K562 (cell line): ENCODE measurements at regions not wholly inside any gene's neighbourhood (a gene's known extent, or its start where the extent isn't known, plus 50 kb on each side); places are given as distances from the start of the nearest gene placed in this dataset.

Source experiments
- ATAC-seq: fragments of 200-7000 bp; cut with Tn5 transposase; 3 replicates; pipeline ENCODE4 v1.9.1; 2020; ENCODE audit warnings: moderate library complexity
- BruUV-seq: library from RNA; stranded (reverse); fragments of 400-500 nt; replicated peaks from 2 replicates; lab custom pipeline; 2021; lab: Mats Ljungman, UMichigan
- CTCF ChIA-PET: fragments of 300-600 bp; formaldehyde crosslinking; extraction: SDS; loops from one replicate; lab custom pipeline; 2021; ENCODE audit warnings: low intra/inter-chr PET ratio; lab: Yijun Ruan, JAX
- POLR2A ChIA-PET: fragments of 300-600, 350-650 bp; sonication (Branson Sonifier 250); formaldehyde crosslinking; extraction: SDS; loops from one replicate; lab custom pipeline; 2021; ENCODE audit warnings: antibody characterized with exemption, inconsistent platforms; lab: Yijun Ruan, JAX
- DNase-seq, 4 experiments: peaks; one replicate each; pipeline versions ENCODE4 v3.0.0 to v3.0.0-alpha.2; 2011 to 2018; ENCODE audit warnings: low spot score in 3 of 4, mixed read lengths in 3 of 4; ENCODE audit errors: extremely low read depth in 1 of 4
- FAIRE-seq: peaks from 2 replicates; lab custom pipeline; 2011; peaks lifted over from hg19 to GRCh38; lab: Jason Lieb, UNC
- H2AFZ ChIP-seq: 2 replicates; pipeline ENCODE4 v1.6.0; 2011; ENCODE audit warnings: low read depth, low read length, control low read depth, inconsistent platforms
- H3K27ac ChIP-seq: fragments of 200-600 bp; 3 replicates; pipeline ENCODE4 v1.8.0; 2011; ENCODE audit warnings: low read depth, mild to moderate bottlenecking, control low read depth, inconsistent platforms, low read length, moderate library complexity, mixed read lengths; ENCODE audit errors: extremely low read depth
- H3K27me3 ChIP-seq, 2 experiments: fragments of 300-600 bp in 1 of 2; 2 replicates in 1 of 2; 3 replicates in 1 of 2; pipeline versions ENCODE4 v1.6.0 to v1.8.0; 2011; ENCODE audit warnings: inconsistent platforms in 2 of 2, low read length in 2 of 2, mild to moderate bottlenecking in 1 of 2, mixed read lengths in 1 of 2, moderate library complexity in 1 of 2; ENCODE audit not compliant: control insufficient read depth in 2 of 2, insufficient read depth in 2 of 2
- H3K36me3 ChIP-seq: fragments of 300-600 bp; 3 replicates; pipeline ENCODE4 v1.8.0; 2011; ENCODE audit warnings: mild to moderate bottlenecking, low read length, inconsistent platforms; ENCODE audit not compliant: control insufficient read depth, insufficient read depth
- H3K4me1 ChIP-seq, 2 experiments: fragments of 200-600 bp in 1 of 2; replicated peaks in 1 of 2; 2 replicates in 1 of 2; 3 replicates in 1 of 2; pipeline versions ENCODE4 v1.5.1 to v1.8.0; 2011; ENCODE audit warnings: inconsistent platforms in 2 of 2, low read length in 2 of 2, mild to moderate bottlenecking in 1 of 2, mixed read lengths in 1 of 2, moderate library complexity in 1 of 2; ENCODE audit not compliant: control insufficient read depth in 2 of 2, insufficient read depth in 2 of 2
- H3K4me2 ChIP-seq: 2 replicates; pipeline ENCODE4 v1.6.1; 2011; ENCODE audit warnings: low read length, control low read depth, inconsistent platforms, mixed read lengths; ENCODE audit not compliant: insufficient read depth
- H3K4me3 ChIP-seq: fragments of 200-600 bp; sonication (generic), shearing (Covaris generic); 2 replicates; pipeline ENCODE4 v1.5.1; 2016; ENCODE audit warnings: control low read depth, inconsistent platforms
- H3K79me2 ChIP-seq: fragments of 200-600 bp; 3 replicates; pipeline ENCODE4 v1.8.0; 2011; ENCODE audit warnings: low read length, inconsistent platforms; ENCODE audit not compliant: control insufficient read depth, insufficient read depth
- H3K9ac ChIP-seq, 2 experiments: 2 replicates each; pipeline versions ENCODE4 v1.6.0 to v1.6.1; 2011; ENCODE audit warnings: low read depth in 2 of 2, low read length in 2 of 2, control low read depth in 1 of 2, inconsistent platforms in 1 of 2, mild to moderate bottlenecking in 1 of 2, mixed read lengths in 1 of 2; ENCODE audit not compliant: insufficient read depth in 1 of 2
- H3K9me1 ChIP-seq: one replicate; pipeline ENCODE4 v1.6.0; 2011; ENCODE audit warnings: inconsistent platforms, mild to moderate bottlenecking, low read length, moderate library complexity; ENCODE audit not compliant: control insufficient read depth, insufficient read depth
- H3K9me3 ChIP-seq: replicated peaks from 2 replicates; pipeline ENCODE4 v1.5.1; 2011; ENCODE audit warnings: low read depth, low read length, inconsistent platforms; ENCODE audit not compliant: control insufficient read depth, insufficient read depth
- H4K20me1 ChIP-seq: replicated peaks from 2 replicates; pipeline ENCODE4 v1.6.1; 2011; ENCODE audit warnings: low read length, inconsistent platforms, mixed read lengths; ENCODE audit not compliant: control insufficient read depth, insufficient read depth
- GTF3C2 ChIP-seq: IDR thresholded peaks from 3 replicates; pipeline ENCODE4 v1.6.1; 2011; ENCODE audit warnings: borderline replicate concordance, mild to moderate bottlenecking, moderate library complexity; ENCODE audit not compliant: insufficient read length; ENCODE audit errors: extremely low read depth
- HLTF ChIP-seq: fragments of 450-650 bp; IDR thresholded peaks from 2 replicates; pipeline ENCODE4 v1.6.1; 2016
- NFXL1 ChIP-seq: fragments of 450-650 bp; formaldehyde crosslinking; IDR thresholded peaks from 2 replicates; pipeline ENCODE4 v1.4.0; 2021; ENCODE audit warnings: mild to moderate bottlenecking
- SMAD2 ChIP-seq: fragments of 150-350 bp; IDR thresholded peaks from 2 replicates; pipeline ENCODE4 v1.6.1; 2014; ENCODE audit warnings: low read depth, mild to moderate bottlenecking, low read length
- SREBF2 ChIP-seq: sonication (generic); formaldehyde crosslinking; IDR thresholded peaks from 2 replicates; pipeline ENCODE4 v1.4.0; 2020; ENCODE audit warnings: mild to moderate bottlenecking, missing genetic modification reagents
- TGIF2 ChIP-seq: sonication (generic); formaldehyde crosslinking; IDR thresholded peaks from 2 replicates; pipeline ENCODE4 v1.8.1; 2022; ENCODE audit warnings: mild to moderate bottlenecking, missing genetic modification reagents, moderate library complexity
- XRCC4 ChIP-seq: IDR thresholded peaks from one replicate; pipeline ENCODE4 v1.6.1; 2011; ENCODE audit not compliant: insufficient read depth, insufficient read length; ENCODE audit errors: extremely low read depth
- ZNF586 ChIP-seq: fragments of 450-650 bp; formaldehyde crosslinking; conservative IDR thresholded peaks from 2 replicates; pipeline ENCODE4 v1.4.0; 2020; ENCODE audit warnings: mild to moderate bottlenecking, moderate library complexity
- WGBS: fragments of 100-300 bp; shearing (Covaris generic); methylation state at CpG from one replicate; pipeline ENCODE4 v1.1.6; 2016; ENCODE audit warnings: low coverage, mixed read lengths; ENCODE audit not compliant: insufficient coverage; ENCODE audit errors: missing lambda C conversion rate; 5-methylcytosine and 5-hydroxymethylcytosine counted together
- in situ Hi-C: fragments of 300-500 bp; cut with MboI; formaldehyde crosslinking; loops from 4 replicates; pipeline ENCODE4 v1.15.0; 2018; ENCODE audit warnings: inconsistent platforms, mixed read lengths
- intact Hi-C: fragments of 100-400 bp; cut with micrococcal nuclease; formaldehyde crosslinking; loops from 2 replicates; pipeline ENCODE4 v1.14.2; 2022
- TF ChIP-seq, protein P1 (sequence below), 2 experiments: fragments of 450-650 bp; IDR thresholded peaks; 2 replicates each; pipeline ENCODE4 v1.6.1; 2016; ENCODE audit warnings: mild to moderate bottlenecking in 2 of 2, borderline replicate concordance in 1 of 2, low read depth in 1 of 2, moderate library complexity in 1 of 2
- TF ChIP-seq, protein P2 (sequence below), 2 experiments: fragments of 450-650 bp; IDR thresholded peaks; 2 replicates each; pipeline ENCODE4 v1.6.1; 2016

GRCh38 chr12:30859226-30859625, 67.3 kb upstream of the TSPAN11 start:
- Histone ChIP-seq H3K9me1 (no peaks in the 10 kb centered on the region), H3K27ac (no peak overlapping the region), H3K79me2 (no peaks in the 10 kb centered on the region), H3K4me3 (no peak overlapping the region), H3K9me3 (no peaks in the 10 kb centered on the region), H4K20me1 (no peaks in the 10 kb centered on the region), H3K9ac (no peak overlapping the region), H3K36me3 (no peaks in the 10 kb centered on the region), H3K4me2 (no peak overlapping the region), H2AFZ (no peak overlapping the region), H3K4me1 (no peaks in the 10 kb centered on the region), H3K27me3 (peaks cover 9 to 18% of the 10 kb centered on the region in 2 experiments; a peak in 4 of 5 replicates)
- intact Hi-C loops: no loop called here
- WGBS: 0% methylated on average over 2 of the region's 2 CpGs
- no peak for FAIRE-seq
- ChIA-PET POLR2A (no interaction called here), CTCF (no interaction called here)
- DNase-seq: no peak
- in situ Hi-C loops: no loop called here
- BruUV-seq: no TSS peak
- no peak for ATAC-seq
- no peak for TF ChIP-seq HLTF
- no peak for TF ChIP-seq SREBF2 (CRISPR knock-in tag)
- TF ChIP-seq SMAD2: no peak
- TF ChIP-seq, protein P1, sequence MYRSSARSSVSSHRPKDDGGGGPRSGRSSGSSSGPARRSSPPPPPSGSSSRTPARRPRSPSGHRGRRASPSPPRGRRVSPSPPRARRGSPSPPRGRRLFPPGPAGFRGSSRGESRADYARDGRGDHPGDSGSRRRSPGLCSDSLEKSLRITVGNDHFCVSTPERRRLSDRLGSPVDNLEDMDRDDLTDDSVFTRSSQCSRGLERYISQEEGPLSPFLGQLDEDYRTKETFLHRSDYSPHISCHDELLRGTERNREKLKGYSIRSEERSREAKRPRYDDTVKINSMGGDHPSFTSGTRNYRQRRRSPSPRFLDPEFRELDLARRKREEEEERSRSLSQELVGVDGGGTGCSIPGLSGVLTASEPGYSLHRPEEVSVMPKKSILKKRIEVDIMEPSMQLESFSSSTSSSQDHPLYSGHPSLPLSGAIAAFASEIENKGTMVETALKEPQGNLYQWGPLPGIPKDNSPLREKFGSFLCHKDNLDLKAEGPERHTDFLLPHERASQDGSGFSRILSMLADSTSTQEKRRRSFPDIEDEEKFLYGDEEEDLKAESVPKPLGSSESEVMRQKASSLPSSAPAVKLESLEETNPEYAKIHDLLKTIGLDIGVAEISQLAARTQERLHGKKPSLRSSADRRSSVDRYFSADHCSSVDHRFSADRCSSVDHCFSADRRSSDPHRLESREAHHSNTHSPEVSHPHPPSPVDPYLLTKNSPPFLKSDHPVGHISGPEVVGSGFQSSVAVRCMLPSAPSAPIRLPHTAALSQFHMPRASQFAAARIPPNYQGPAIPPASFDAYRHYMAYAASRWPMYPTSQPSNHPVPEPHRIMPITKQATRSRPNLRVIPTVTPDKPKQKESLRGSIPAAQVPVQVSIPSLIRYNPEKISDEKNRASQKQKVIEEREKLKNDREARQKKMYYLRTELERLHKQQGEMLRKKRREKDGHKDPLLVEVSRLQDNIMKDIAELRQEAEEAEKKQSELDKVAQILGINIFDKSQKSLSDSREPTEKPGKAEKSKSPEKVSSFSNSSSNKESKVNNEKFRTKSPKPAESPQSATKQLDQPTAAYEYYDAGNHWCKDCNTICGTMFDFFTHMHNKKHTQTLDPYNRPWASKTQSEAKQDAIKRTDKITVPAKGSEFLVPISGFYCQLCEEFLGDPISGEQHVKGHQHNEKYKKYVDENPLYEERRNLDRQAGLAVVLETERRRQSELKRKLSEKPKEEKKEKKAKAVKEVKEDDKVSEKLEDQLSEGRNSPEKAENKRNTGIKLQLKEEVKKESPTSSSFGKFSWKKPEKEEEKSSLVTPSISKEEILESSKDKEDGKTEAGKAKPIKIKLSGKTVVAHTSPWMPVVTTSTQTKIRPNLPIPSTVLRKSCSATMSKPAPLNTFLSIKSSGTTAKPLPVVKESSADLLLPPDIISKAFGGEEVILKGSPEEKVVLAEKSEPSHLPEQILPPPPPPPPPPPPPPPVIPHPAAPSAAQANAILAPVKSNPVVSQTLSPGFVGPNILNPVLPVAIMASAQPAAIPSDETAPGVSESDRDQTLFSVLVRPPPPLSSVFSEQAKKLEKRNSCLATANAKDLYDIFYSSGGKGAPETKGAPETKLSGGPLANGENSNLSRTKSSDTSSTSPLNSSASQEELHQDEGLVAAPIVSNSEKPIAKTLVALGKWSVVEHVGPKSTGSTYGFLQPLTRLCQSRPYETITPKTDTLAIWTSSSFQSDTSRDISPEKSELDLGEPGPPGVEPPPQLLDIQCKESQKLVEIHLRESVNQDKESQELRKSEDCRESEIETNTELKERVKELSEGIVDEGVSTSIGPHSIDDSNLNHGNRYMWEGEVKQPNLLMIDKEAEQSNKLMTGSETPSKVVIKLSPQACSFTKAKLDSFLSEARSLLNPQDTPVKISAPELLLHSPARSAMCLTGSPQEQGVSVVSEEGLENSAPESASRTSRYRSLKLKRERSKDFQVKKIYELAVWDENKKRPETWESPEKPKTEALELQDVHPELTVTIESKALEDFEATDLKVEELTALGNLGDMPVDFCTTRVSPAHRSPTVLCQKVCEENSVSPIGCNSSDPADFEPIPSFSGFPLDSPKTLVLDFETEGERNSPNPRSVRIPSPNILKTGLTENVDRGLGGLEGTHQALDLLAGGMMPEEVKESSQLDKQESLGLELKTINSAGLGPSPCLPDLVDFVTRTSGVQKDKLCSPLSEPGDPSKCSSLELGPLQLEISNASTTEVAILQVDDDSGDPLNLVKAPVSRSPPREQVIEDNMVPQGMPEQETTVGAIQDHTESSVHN (IDR thresholded peaks at IDR 0.05; ENCODE audit: borderline replicate concordance in 1 of 2, low read depth in 1 of 2): no peak
- TF ChIP-seq NFXL1: no peak
- TF ChIP-seq, protein P2, sequence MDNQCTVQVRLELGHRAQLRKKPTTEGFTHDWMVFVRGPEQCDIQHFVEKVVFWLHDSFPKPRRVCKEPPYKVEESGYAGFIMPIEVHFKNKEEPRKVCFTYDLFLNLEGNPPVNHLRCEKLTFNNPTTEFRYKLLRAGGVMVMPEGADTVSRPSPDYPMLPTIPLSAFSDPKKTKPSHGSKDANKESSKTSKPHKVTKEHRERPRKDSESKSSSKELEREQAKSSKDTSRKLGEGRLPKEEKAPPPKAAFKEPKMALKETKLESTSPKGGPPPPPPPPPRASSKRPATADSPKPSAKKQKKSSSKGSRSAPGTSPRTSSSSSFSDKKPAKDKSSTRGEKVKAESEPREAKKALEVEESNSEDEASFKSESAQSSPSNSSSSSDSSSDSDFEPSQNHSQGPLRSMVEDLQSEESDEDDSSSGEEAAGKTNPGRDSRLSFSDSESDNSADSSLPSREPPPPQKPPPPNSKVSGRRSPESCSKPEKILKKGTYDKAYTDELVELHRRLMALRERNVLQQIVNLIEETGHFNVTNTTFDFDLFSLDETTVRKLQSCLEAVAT (IDR thresholded peaks at IDR 0.05): no peak
- no peak for TF ChIP-seq GTF3C2
- no peak for TF ChIP-seq ZNF586 (CRISPR knock-in tag)
- TF ChIP-seq TGIF2 (CRISPR knock-in tag): no peak
- no peak for TF ChIP-seq XRCC4
